ENCODE measurements at regions not wholly inside any gene's neighbourhood (a gene's known extent, or its start where the extent isn't known, plus 50 kb on each side); places are given as distances from the start of the nearest gene placed in this dataset.

GRCh38 chr12:66956300-66956699, 277.4 kb upstream of the GRIP1 start:
- dilution Hi-C loops (cut with MboI; ENCODE audit: extremely low pct_ligation_motif_present, low sequenced_read_pairs) (no loop called here), intact Hi-C loops (cut with micrococcal nuclease) (no loop called here)
- Histone ChIP-seq H2AFZ (ENCODE audit: low read depth, low read length) (no peak overlapping the region), H3K27me3 (ENCODE audit: control insufficient read depth in 2 of 2, insufficient read depth in 2 of 2, low read length in 2 of 2) (no peaks in the 10 kb centered on the region), H4K20me1 (replicated peaks; ENCODE audit: control insufficient read depth, extremely low read depth, insufficient read depth, low read length) (no peaks in the 10 kb centered on the region), H3K4me2 (ENCODE audit: insufficient read depth, low read length) (no peak overlapping the region), H3K4me1 (ENCODE audit: control insufficient read depth, extremely low read depth, insufficient read depth, low read length) (no peaks in the 10 kb centered on the region), H3K27ac (ENCODE audit: insufficient read depth, low read depth, low read length) (no peak overlapping the region), H3K9me1 (replicated peaks; ENCODE audit: control insufficient read depth, extremely low read depth, insufficient read depth, low read length) (no peaks in the 10 kb centered on the region), H3K79me2 (ENCODE audit: control insufficient read depth, insufficient read depth, low read length) (no peaks in the 10 kb centered on the region), H3K36me3 (ENCODE audit: control insufficient read depth in 2 of 2, extremely low read depth in 1 of 2, insufficient read depth in 2 of 2, low read length in 2 of 2) (no peaks in the 10 kb centered on the region), H3K9ac (replicated peaks; ENCODE audit: extremely low read depth, insufficient read depth, low read length) (no peak overlapping the region), H3K4me3 (replicated peaks in 1 of 3; ENCODE audit: insufficient read depth in 1 of 3, low read depth in 1 of 3, low read length in 3 of 3) (no peak overlapping the region), H3K9me3 (replicated peaks; ENCODE audit: control insufficient read depth, insufficient read depth, low read length) (no peaks in the 10 kb centered on the region)
- TF ChIP-seq CTCF (IDR thresholded peaks at IDR 0.05; ENCODE audit: extremely low read depth in 1 of 2, insufficient read depth in 1 of 2, low read depth in 1 of 2, low read length in 2 of 2), result no peak
- CTCF ChIA-PET, result no interaction called here
- no peak for DNase-seq (ENCODE audit: low read depth, low spot score)
- FAIRE-seq, result no peak
- no TSS peak for BruUV-seq (replicated peaks)
- POLR2A ChIA-PET, result no interaction called here

GRCh38 chr12:66959276-66959675, 280.4 kb upstream of the GRIP1 start:
- intact Hi-C loops (cut with micrococcal nuclease) (no loop called here), dilution Hi-C loops (cut with MboI; ENCODE audit: extremely low pct_ligation_motif_present, low sequenced_read_pairs) (no loop called here)
- Histone ChIP-seq H3K9me1 (replicated peaks; ENCODE audit: control insufficient read depth, extremely low read depth, insufficient read depth, low read length) (no peaks in the 10 kb centered on the region), H3K4me3 (replicated peaks in 1 of 3; ENCODE audit: insufficient read depth in 1 of 3, low read depth in 1 of 3, low read length in 3 of 3) (no peak overlapping the region), H3K4me2 (ENCODE audit: insufficient read depth, low read length) (no peak overlapping the region), H3K79me2 (ENCODE audit: control insufficient read depth, insufficient read depth, low read length) (no peaks in the 10 kb centered on the region), H3K9me3 (replicated peaks; ENCODE audit: control insufficient read depth, insufficient read depth, low read length) (no peaks in the 10 kb centered on the region), H4K20me1 (replicated peaks; ENCODE audit: control insufficient read depth, extremely low read depth, insufficient read depth, low read length) (no peaks in the 10 kb centered on the region), H3K4me1 (ENCODE audit: control insufficient read depth, extremely low read depth, insufficient read depth, low read length) (no peaks in the 10 kb centered on the region), H3K36me3 (ENCODE audit: control insufficient read depth in 2 of 2, extremely low read depth in 1 of 2, insufficient read depth in 2 of 2, low read length in 2 of 2) (no peaks in the 10 kb centered on the region), H2AFZ (ENCODE audit: low read depth, low read length) (no peak overlapping the region), H3K27me3 (ENCODE audit: control insufficient read depth in 2 of 2, insufficient read depth in 2 of 2, low read length in 2 of 2) (no peaks in the 10 kb centered on the region), H3K27ac (ENCODE audit: insufficient read depth, low read depth, low read length) (no peak overlapping the region), H3K9ac (replicated peaks; ENCODE audit: extremely low read depth, insufficient read depth, low read length) (no peak overlapping the region)
- no TSS peak for BruUV-seq (replicated peaks)
- POLR2A ChIA-PET, result no interaction called here
- DNase-seq (ENCODE audit: low read depth, low spot score) (no peak), FAIRE-seq (no peak)
- CTCF ChIA-PET, result no interaction called here
- TF ChIP-seq GATA2 (IDR thresholded peaks at IDR 0.05; ENCODE audit: insufficient read depth, insufficient read length, low read depth, low read length) (no peak), JUN (IDR thresholded peaks at IDR 0.05; ENCODE audit: borderline replicate concordance, insufficient read depth, insufficient read length, low read depth) (no peak), MAX (IDR thresholded peaks at IDR 0.05; ENCODE audit: insufficient read depth, insufficient read length) (no peak), POLR2A (IDR thresholded peaks at IDR 0.05; ENCODE audit: low read depth, low read length) (no peak), MYC (IDR thresholded peaks at IDR 0.05; ENCODE audit: low read depth, low read length) (no peak), POLR2AphosphoS5 (IDR thresholded peaks at IDR 0.05; ENCODE audit: insufficient read depth, low read depth, low read length) (no peak), CTCF (IDR thresholded peaks at IDR 0.05; ENCODE audit: extremely low read depth in 1 of 2, insufficient read depth in 1 of 2, low read depth in 1 of 2, low read length in 2 of 2) (no peak), FOS (IDR thresholded peaks at IDR 0.05; ENCODE audit: borderline replicate concordance, insufficient read depth, low read length) (no peak), EZH2 (IDR thresholded peaks at IDR 0.05; ENCODE audit: borderline replicate concordance, low read depth, low read length, severe bottlenecking) (no peak)
